ENCODE measurements at regions not wholly inside any gene's neighbourhood (a gene's known extent, or its start where the extent isn't known, plus 50 kb on each side); places are given as distances from the start of the nearest gene placed in this dataset.
"Not testable (repeated sequence)": the region's sequence is repeated elsewhere in the genome, so short reads cannot be mapped to it uniquely, and the experiment has no call there.

DNA sequence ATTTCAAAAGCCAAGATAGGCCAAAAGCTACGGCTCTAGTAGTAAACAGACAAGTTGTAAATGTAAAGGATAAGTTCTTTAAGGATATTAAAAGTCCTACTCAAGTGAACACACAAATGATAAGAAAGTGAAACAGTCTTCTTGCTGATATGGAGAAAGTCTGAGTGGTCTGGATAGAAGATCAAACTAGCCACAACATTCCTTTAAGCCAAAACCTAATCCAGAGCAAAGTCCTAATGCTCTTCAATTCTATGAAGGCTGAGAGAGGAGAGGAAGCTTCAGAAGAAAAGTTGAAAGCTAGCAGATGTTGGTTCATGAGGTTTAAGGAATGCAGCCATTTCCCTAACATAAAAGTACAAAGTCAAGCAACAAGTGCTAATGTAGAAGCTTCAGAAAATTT, 111.7 kb upstream of the ZEB2 start:
- H3K9me3 Mint-ChIP-seq (ENCODE audit: low read depth): peaks cover 11% of the 10 kb centered on the region
- H3K27me3 Mint-ChIP-seq: peaks cover 11% of the 10 kb centered on the region
- H3K36me3 Mint-ChIP-seq: peaks cover 2% of the 10 kb centered on the region
- H3K27ac Mint-ChIP-seq: no peak overlapping the region
- H3K4me3 Mint-ChIP-seq: no peak overlapping the region
- H3K4me1 Mint-ChIP-seq (ENCODE audit: low read depth): no peaks in the 10 kb centered on the region

DNA sequence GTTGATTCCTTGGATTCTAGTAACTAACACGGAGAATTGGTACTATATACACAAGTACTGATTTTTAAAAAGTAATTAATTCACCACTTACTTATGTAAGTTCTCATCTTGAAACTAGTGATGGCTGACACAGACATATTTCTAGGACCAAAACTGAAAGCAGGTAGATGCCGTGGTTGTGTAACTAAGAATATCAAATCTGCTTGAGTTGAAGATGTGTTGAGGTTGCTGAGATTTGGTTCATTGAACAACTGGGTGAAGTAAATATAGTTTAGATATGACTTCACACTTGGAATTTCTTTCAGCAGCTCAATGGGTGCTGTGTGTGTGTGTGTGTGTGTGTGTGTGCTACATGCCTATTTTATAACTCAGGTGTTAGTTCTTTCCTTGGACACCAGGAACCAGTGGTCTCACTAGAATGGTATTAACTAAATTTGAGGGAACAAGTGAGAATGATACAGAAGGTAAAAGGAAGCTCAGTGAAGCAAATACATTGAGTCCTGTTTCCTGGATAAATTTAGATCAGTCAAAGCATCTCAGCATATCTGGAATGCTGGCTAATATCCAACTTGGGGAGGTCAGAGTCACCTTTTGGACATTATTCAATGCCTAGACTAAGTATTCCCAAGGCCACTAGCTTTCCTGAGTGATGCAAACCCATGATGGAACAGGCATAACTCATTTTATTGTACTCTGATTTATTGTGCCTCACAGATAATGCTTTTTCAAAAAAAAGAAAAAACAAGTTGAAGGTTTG, 110.7 kb upstream of the ZEB2 start:
- Mint-ChIP-seq H3K36me3 (no peaks in the 10 kb centered on the region), H3K4me1 (ENCODE audit: low read depth) (no peaks in the 10 kb centered on the region), H3K27me3 (peaks cover 8% of the 10 kb centered on the region), H3K9me3 (ENCODE audit: low read depth) (peaks cover 7% of the 10 kb centered on the region), H3K27ac (no peak overlapping the region), H3K4me3 (no peak overlapping the region)

DNA sequence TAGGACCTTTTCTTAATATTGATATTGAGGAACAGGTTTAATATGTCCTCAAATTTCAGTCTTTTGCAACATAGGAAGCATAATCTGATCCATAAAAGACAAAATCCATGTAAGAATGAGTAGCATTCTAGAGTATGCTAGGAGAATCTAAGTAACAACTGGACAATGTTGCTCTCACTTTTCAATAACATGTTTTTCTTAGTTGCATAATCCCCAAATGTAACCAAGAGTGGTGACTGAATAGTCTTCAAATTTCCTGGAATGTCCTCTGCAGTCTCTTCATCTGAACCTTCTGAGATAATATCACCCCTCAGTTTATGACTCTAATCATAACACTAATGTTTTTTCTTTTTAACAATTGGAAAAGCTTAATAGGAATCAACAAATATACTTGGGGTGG, 110.0 kb upstream of the ZEB2 start:
- Mint-ChIP-seq H3K4me1 (ENCODE audit: low read depth) (no peaks in the 10 kb centered on the region), H3K4me3 (no peak overlapping the region), H3K36me3 (no peaks in the 10 kb centered on the region), H3K27ac (no peak overlapping the region), H3K9me3 (ENCODE audit: low read depth) (no peaks in the 10 kb centered on the region), H3K27me3 (peaks cover 7% of the 10 kb centered on the region)

DNA sequence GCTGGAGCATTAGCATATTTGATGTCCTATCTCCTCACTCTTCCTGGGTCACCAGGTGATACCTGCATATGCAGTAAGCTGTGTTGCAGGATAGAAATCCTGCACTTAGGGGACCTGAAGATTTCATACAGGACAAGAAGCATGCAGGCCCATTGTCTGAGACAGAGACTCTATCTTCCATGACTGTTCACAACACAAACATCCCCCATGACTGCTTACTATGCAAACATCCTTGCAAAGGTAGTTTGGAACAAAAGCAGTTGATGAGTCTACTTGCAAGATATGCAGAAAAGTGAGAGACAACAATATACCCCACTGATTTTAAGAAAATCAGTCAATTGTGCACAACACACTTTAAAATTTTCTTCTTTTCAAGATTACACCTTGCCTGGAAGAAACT, 108.6 kb upstream of the ZEB2 start:
- H3K9me3 Mint-ChIP-seq (ENCODE audit: low read depth): no peaks in the 10 kb centered on the region
- no peak overlapping the region for H3K4me3 Mint-ChIP-seq
- no peak overlapping the region for H3K27ac Mint-ChIP-seq
- H3K36me3 Mint-ChIP-seq: no peaks in the 10 kb centered on the region
- H3K27me3 Mint-ChIP-seq: peaks cover 8% of the 10 kb centered on the region
- no peaks in the 10 kb centered on the region for H3K4me1 Mint-ChIP-seq (ENCODE audit: low read depth)

DNA sequence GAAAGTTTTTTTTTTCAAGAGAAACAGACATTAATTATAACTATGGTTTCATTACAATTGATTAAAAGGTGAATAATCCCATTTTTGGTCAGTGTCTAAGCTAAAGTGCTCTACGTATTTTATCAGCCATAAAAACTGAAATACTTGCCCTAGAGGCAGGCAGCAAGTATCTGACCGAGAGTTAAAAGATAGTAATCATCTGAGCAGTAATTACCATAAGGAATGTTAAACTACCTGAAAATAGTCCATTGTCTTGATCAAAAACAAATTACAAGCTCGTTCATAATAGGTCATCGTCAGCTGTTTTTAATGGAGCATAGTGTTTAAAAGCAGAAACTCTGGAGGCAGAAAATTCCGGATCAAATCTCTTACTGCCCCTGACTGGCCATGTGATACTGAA, 105.7 kb upstream of the ZEB2 start:
- Mint-ChIP-seq H3K4me3 (no peak overlapping the region), H3K4me1 (ENCODE audit: low read depth) (no peaks in the 10 kb centered on the region), H3K27ac (no peak overlapping the region), H3K9me3 (ENCODE audit: low read depth) (no peaks in the 10 kb centered on the region), H3K36me3 (peaks cover 4% of the 10 kb centered on the region), H3K27me3 (peaks cover 8% of the 10 kb centered on the region)

DNA sequence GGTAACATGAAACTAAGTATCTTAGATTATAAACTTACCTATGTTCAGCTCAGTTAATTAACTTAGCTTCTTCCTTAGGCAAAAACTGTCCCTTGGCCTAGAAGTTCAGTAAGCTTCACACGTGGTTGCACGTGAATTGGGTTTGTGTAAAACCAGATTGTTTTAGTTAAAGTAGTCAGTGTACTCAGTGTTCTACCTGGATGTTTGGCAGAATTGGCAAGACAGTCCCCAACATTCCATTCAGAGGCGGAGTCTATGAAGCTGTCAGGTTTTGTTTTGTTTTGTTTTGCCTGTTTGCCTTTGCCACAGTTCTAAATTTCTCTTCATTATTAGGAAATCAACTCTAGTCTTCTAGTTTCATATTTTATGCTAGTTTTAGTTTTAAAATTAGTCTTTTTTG, 105.3 kb upstream of the ZEB2 start:
- Mint-ChIP-seq H3K4me3 (no peak overlapping the region), H3K27me3 (peaks cover 8% of the 10 kb centered on the region), H3K9me3 (ENCODE audit: low read depth) (no peaks in the 10 kb centered on the region), H3K27ac (no peak overlapping the region), H3K4me1 (ENCODE audit: low read depth) (no peaks in the 10 kb centered on the region), H3K36me3 (peaks cover 4% of the 10 kb centered on the region)

DNA sequence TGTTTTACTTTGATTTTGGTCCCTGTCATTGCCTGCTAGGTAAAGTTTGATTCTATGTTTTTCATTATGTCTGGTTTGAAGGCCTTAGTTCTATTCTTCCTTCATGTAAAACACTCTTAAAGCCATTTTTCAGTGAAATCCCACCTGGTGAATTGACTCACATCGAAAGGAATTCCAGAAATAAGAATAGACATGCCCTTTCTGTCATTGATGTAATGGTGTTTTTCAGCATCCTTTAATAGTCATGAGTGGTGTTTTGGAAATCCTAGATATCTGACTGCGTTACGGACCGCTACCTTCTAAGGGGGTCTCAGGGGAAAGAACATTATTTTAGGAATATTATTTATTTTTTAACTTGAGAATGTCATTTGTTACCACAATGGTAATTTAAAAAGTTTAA, 104.5 kb upstream of the ZEB2 start:
- H3K27ac Mint-ChIP-seq: no peak overlapping the region
- no peaks in the 10 kb centered on the region for H3K4me1 Mint-ChIP-seq (ENCODE audit: low read depth)
- H3K27me3 Mint-ChIP-seq: peaks cover 8% of the 10 kb centered on the region
- no peaks in the 10 kb centered on the region for H3K9me3 Mint-ChIP-seq (ENCODE audit: low read depth)
- no peak overlapping the region for H3K4me3 Mint-ChIP-seq
- H3K36me3 Mint-ChIP-seq: peaks cover 4% of the 10 kb centered on the region

DNA sequence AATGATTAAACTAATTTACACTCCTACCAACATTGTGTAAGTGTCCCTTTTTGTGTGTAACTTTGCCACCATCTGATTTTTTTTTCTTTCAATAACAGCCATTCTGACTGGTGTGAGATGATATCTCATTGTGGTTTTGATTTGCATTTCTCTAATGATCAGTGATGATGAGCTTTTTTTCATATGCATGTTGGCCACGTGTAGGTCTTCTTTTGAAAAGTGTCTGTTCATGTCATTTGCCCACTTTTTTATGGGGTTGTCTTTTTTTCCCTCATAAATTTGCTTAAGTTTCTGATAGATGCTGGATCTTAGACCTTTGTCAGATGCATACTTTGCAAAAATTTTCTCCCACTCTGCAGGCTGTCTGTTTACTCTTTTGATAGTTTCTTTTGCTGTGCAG, 102.5 kb upstream of the ZEB2 start:
- not testable (repeated sequence) for H3K9me3 Mint-ChIP-seq (ENCODE audit: low read depth); H3K36me3 Mint-ChIP-seq

DNA sequence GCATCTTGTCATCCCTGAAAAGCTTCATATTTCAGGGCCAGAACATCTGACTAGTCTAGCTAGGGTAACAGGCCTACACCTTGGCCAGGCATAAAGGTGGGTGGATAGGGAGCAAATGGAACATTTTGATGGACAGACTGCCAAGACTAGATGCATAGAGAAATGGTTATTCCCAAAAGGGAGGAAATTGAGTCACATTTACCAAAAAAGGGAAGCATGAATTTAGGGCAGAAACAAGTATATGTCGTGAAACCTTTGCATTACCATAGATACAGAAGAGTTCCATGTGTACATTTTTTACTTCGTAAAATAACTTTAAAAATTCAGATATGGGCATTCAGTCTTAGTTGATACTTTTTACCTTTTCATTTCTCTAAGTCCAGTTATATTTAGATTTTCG, 101.3 kb upstream of the ZEB2 start:
- H3K36me3 Mint-ChIP-seq: peaks cover 4% of the 10 kb centered on the region
- H3K9me3 Mint-ChIP-seq (ENCODE audit: low read depth): no peaks in the 10 kb centered on the region
- peaks cover 3% of the 10 kb centered on the region for H3K27me3 Mint-ChIP-seq
- H3K4me1 Mint-ChIP-seq (ENCODE audit: low read depth): no peaks in the 10 kb centered on the region
- no peak overlapping the region for H3K4me3 Mint-ChIP-seq
- H3K27ac Mint-ChIP-seq: no peak overlapping the region

More for the DNA sequence above, 102.5 kb upstream of the ZEB2 start:
- H3K4me1 Mint-ChIP-seq (ENCODE audit: low read depth); H3K27me3 Mint-ChIP-seq; H3K27ac Mint-ChIP-seq; H3K4me3 Mint-ChIP-seq: not testable (repeated sequence)

DNA sequence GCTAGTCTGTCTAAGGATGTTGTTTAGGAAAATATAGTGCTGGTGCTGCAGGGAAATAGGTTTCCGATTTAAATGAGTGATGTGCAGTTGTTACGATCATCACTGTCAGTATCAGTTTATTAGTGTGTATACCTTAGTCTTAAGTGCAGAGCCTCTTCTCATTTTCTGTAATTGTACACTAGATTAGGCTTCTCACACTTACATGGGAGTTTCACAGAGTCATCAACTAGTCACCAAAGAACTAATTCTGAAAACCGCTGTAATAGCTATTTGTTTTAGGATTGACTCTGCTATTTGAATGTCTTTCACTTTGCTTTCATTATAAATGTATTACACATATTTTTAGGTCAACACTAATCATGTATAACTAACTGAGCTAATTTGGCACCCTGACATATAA, 99.8 kb upstream of the ZEB2 start:
- Mint-ChIP-seq H3K4me1 (ENCODE audit: low read depth) (no peaks in the 10 kb centered on the region), H3K36me3 (peaks cover 7% of the 10 kb centered on the region), H3K27ac (no peak overlapping the region), H3K4me3 (no peak overlapping the region), H3K9me3 (ENCODE audit: low read depth) (no peaks in the 10 kb centered on the region), H3K27me3 (peaks cover 1% of the 10 kb centered on the region)

DNA sequence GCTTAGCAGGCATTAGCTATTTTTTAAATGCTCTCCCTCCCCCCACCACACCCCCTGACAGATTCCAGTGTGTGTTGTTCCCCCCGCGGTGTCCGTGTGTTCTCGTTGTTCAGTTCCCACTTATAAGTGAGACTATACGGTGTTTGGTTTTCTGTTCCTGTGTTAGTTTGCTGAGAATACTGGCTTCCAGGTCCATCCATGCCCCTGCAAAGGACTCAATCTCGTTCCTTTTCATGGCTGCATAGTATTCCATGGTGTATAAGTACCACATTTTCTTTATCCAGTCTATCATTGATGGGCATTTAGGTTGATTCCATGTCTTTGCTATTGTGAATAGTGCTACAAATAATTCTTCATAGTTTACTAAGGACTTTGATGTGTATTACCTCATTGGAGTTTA, 97.3 kb upstream of the ZEB2 start:
- not testable (repeated sequence) for H3K9me3 Mint-ChIP-seq (ENCODE audit: low read depth); H3K27me3 Mint-ChIP-seq; H3K4me3 Mint-ChIP-seq; H3K4me1 Mint-ChIP-seq (ENCODE audit: low read depth); H3K36me3 Mint-ChIP-seq; H3K27ac Mint-ChIP-seq

DNA sequence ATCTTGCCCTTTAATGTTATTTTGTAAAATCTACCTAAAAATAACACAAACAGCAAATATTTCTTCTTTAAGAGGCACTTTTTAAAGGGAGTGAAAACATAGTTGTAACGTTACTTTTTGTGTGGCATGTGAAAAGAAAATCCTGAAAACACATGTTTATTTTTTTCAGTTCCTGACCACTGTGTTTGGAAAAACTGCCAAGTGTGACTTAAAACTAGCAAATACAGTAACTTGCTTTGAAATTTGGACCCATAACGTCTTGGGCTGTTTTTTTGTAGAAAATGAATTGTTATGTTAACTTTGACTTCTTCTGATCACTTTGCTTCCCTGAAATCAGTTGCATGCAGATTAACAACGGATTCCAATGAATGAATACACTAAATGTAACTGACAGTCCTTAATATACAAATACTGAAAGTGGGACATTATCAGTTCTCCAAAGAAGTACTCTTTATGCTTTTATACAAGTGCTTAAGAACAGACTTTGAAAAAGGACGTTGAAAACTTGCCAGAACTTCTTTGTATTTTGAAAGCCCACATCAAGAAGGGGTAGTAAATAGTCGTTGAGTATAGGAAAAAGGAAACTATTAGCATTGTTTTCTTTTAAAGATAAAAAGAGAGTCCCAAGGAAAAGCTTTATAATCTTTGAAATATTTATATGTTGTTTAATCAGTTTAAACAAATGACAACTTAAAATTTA, 96.1 kb upstream of the ZEB2 start:
- no peak overlapping the region for H3K27ac Mint-ChIP-seq
- H3K27me3 Mint-ChIP-seq: peaks cover 2% of the 10 kb centered on the region
- H3K4me3 Mint-ChIP-seq: no peak overlapping the region
- H3K9me3 Mint-ChIP-seq (ENCODE audit: low read depth): no peaks in the 10 kb centered on the region
- H3K36me3 Mint-ChIP-seq: peaks cover 3% of the 10 kb centered on the region
- H3K4me1 Mint-ChIP-seq (ENCODE audit: low read depth): no peaks in the 10 kb centered on the region

DNA sequence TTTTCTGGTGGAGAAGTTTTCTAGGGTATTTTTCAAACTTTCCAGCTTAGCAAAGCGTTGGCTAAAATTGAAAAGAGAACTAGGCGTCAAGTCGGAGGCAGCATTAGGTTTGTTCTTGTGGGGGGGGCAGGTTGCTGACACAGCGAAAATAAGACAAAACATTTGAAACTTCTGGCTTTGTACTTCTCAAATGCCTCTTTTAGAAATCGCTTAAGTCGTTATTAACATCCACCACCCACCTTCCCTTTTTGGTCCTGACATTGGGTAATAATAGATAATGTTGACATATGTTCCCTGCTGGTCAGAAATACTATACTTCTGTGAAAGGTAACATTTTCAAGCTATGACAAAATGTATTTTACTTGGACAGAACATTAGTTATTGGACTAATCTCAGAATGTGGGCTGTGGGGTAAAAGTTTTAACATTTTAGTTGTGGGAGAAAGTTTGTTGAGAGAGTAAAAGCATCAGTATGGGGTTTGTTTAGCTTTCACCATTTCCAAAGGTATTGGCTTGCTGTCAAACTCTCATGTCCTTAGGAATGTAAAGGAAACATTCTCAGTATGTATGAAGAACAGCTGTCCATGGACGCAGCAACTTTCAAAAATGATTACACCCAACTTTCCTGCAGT, 88.1 kb upstream of the ZEB2 start:
- H3K27me3 Mint-ChIP-seq: peaks cover 2% of the 10 kb centered on the region
- no peak overlapping the region for H3K4me3 Mint-ChIP-seq
- no peaks in the 10 kb centered on the region for H3K36me3 Mint-ChIP-seq
- no peaks in the 10 kb centered on the region for H3K4me1 Mint-ChIP-seq (ENCODE audit: low read depth)
- no peaks in the 10 kb centered on the region for H3K9me3 Mint-ChIP-seq (ENCODE audit: low read depth)
- H3K27ac Mint-ChIP-seq: no peak overlapping the region

DNA sequence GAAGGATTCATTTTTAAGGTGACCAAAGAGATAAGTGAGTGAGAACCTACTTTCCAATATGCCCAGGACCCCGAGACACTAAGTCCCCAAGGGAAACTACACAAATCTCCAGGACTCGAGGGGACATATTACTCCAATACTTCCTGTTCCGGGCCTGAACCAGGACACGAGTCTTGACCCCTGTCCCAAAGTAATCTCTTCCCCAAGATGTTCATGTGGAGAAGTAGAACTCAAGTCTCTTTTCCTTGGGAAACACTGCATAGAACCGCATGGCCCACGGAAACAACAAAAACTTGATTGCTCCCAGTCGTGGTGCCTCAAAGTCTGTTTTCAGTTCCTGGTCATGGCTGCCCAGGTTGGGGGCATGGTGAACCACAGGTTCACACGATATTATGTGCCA, 87.2 kb upstream of the ZEB2 start:
- H3K9me3 Mint-ChIP-seq (ENCODE audit: low read depth): no peaks in the 10 kb centered on the region
- H3K36me3 Mint-ChIP-seq: no peaks in the 10 kb centered on the region
- no peak overlapping the region for H3K27ac Mint-ChIP-seq
- no peak overlapping the region for H3K4me3 Mint-ChIP-seq
- peaks cover 2% of the 10 kb centered on the region for H3K27me3 Mint-ChIP-seq
- H3K4me1 Mint-ChIP-seq (ENCODE audit: low read depth): no peaks in the 10 kb centered on the region

DNA sequence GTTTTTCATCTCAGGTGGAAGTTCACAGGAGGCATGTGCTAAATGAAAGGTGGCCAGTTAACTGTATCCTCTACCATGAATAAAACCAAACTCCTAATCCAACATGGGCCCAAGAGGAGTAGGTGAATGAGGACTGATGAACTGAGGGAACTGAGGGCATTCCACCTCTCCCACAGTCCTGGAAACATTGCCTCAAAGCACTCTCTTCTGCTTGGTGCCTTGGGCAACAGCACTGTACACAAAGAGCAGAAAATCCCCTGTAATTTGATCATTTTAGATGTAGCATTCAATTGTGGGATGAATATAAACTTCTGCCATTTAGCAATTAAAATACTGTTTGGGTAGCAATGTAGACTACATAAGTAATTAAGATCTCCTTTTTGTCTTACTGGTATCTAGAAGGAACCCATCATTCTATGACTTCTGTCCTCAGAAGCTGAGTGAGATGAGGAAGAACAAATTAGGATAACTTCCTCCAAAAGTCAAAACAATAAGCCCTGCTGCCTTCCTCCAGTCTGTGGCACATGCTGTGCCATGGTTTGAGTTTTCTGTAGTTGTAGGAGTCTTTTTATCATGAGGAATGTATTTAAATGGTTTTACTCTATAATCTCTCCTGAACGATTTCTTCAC, 86.7 kb upstream of the ZEB2 start:
- peaks cover 2% of the 10 kb centered on the region for H3K27me3 Mint-ChIP-seq
- no peaks in the 10 kb centered on the region for H3K4me1 Mint-ChIP-seq (ENCODE audit: low read depth)
- no peak overlapping the region for H3K4me3 Mint-ChIP-seq
- H3K27ac Mint-ChIP-seq: no peak overlapping the region
- H3K9me3 Mint-ChIP-seq (ENCODE audit: low read depth): no peaks in the 10 kb centered on the region
- H3K36me3 Mint-ChIP-seq: no peaks in the 10 kb centered on the region

Measured in activated naive CD8-positive, alpha-beta T cell (primary cell).